ENCODE measurements at regions not wholly inside any gene's neighbourhood (a gene's known extent, or its start where the extent isn't known, plus 50 kb on each side); places are given as distances from the start of the nearest gene placed in this dataset.

- no peak overlapping the region for H3K4me3 ChIP-seq (ENCODE audit: low read length)
- DNase-seq (ENCODE audit: low read depth): no peak
- no peak for TF ChIP-seq CTCF (conservative IDR thresholded peaks at IDR 0.05; ENCODE audit: low read length)
Measured at GRCh38 chr10:10020945-10021344, 996.7 kb upstream of the CELF2 start.

GRCh38 chr10:10032991-10033390 lies 984.7 kb upstream of the CELF2 start:
- no peak for DNase-seq (ENCODE audit: low read depth)
- no peak overlapping the region for H3K4me3 ChIP-seq (ENCODE audit: low read length)
- no peak for TF ChIP-seq CTCF (conservative IDR thresholded peaks at IDR 0.05; ENCODE audit: low read length)

- DNase-seq (ENCODE audit: low read depth): no peak
- no peak for TF ChIP-seq CTCF (conservative IDR thresholded peaks at IDR 0.05; ENCODE audit: low read length)
- H3K4me3 ChIP-seq (ENCODE audit: low read length): no peak overlapping the region
Measured at GRCh38 chr10:10038348-10038747, 979.3 kb upstream of the CELF2 start.

GRCh38 chr10:10039595-10039994 lies 978.1 kb upstream of the CELF2 start:
- TF ChIP-seq CTCF (conservative IDR thresholded peaks at IDR 0.05; ENCODE audit: low read length): no peak
- DNase-seq (ENCODE audit: low read depth): no peak
- H3K4me3 ChIP-seq (ENCODE audit: low read length): no peak overlapping the region

GRCh38 chr10:10043083-10043482 lies 974.6 kb upstream of the CELF2 start:
- TF ChIP-seq CTCF (conservative IDR thresholded peaks at IDR 0.05; ENCODE audit: low read length): no peak
- H3K4me3 ChIP-seq (ENCODE audit: low read length): no peak overlapping the region
- DNase-seq (ENCODE audit: low read depth): no peak

GRCh38 chr10:10044922-10045764 lies 972.5 kb upstream of the CELF2 start:
- no peak overlapping the region for H3K4me3 ChIP-seq (ENCODE audit: low read length)
- TF ChIP-seq CTCF (conservative IDR thresholded peaks at IDR 0.05; ENCODE audit: low read length): no peak
- DNase-seq (ENCODE audit: low read depth): no peak

GRCh38 chr10:10045765-10046028 lies 972.0 kb upstream of the CELF2 start:
- H3K4me3 ChIP-seq (ENCODE audit: low read length): no peak overlapping the region
- TF ChIP-seq CTCF (conservative IDR thresholded peaks at IDR 0.05; ENCODE audit: low read length): no peak
- DNase-seq (ENCODE audit: low read depth): no peak

All from AG10803 (cell line).